ENCODE measurements at regions not wholly inside any gene's neighbourhood (a gene's known extent, or its start where the extent isn't known, plus 50 kb on each side); places are given as distances from the start of the nearest gene placed in this dataset.

DNA sequence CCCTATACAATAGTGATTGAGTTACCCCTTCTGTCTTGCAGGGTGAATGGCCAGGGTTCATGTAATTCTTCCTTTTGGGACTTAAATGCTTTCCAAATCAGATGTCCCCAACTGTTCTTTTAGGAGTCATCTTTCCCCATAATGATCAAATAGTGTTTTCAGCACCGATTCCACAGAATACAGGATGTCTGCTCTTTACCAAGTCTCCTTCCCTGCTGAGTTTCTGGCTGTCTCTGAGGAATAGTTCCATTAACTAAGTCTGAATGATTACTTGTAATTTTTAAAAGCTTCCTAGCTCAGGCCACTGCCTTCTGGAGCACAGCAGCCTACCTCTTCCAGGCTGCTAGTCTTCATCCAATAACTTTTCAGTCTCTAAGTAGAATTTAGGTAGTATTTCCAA lies 630.7 kb upstream of the ZNF608 start:
- TF ChIP-seq, protein P1, sequence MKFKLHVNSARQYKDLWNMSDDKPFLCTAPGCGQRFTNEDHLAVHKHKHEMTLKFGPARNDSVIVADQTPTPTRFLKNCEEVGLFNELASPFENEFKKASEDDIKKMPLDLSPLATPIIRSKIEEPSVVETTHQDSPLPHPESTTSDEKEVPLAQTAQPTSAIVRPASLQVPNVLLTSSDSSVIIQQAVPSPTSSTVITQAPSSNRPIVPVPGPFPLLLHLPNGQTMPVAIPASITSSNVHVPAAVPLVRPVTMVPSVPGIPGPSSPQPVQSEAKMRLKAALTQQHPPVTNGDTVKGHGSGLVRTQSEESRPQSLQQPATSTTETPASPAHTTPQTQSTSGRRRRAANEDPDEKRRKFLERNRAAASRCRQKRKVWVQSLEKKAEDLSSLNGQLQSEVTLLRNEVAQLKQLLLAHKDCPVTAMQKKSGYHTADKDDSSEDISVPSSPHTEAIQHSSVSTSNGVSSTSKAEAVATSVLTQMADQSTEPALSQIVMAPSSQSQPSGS (CRISPR knock-in tag; IDR thresholded peaks at IDR 0.05), result no peak
- TF ChIP-seq ZNF780A (CRISPR knock-in tag; IDR thresholded peaks at IDR 0.05) (no peak), EHMT2 (IDR thresholded peaks at IDR 0.05; ENCODE audit: borderline replicate concordance, low read depth, low read length) (no peak), POLR2AphosphoS5 (IDR thresholded peaks at IDR 0.05; ENCODE audit: low read depth, low read length) (no peak)
- TF ChIP-seq, protein P2, sequence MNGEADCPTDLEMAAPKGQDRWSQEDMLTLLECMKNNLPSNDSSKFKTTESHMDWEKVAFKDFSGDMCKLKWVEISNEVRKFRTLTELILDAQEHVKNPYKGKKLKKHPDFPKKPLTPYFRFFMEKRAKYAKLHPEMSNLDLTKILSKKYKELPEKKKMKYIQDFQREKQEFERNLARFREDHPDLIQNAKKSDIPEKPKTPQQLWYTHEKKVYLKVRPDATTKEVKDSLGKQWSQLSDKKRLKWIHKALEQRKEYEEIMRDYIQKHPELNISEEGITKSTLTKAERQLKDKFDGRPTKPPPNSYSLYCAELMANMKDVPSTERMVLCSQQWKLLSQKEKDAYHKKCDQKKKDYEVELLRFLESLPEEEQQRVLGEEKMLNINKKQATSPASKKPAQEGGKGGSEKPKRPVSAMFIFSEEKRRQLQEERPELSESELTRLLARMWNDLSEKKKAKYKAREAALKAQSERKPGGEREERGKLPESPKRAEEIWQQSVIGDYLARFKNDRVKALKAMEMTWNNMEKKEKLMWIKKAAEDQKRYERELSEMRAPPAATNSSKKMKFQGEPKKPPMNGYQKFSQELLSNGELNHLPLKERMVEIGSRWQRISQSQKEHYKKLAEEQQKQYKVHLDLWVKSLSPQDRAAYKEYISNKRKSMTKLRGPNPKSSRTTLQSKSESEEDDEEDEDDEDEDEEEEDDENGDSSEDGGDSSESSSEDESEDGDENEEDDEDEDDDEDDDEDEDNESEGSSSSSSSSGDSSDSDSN (CRISPR knock-in tag; IDR thresholded peaks at IDR 0.05), result no peak
- TF ChIP-seq, protein P3, sequence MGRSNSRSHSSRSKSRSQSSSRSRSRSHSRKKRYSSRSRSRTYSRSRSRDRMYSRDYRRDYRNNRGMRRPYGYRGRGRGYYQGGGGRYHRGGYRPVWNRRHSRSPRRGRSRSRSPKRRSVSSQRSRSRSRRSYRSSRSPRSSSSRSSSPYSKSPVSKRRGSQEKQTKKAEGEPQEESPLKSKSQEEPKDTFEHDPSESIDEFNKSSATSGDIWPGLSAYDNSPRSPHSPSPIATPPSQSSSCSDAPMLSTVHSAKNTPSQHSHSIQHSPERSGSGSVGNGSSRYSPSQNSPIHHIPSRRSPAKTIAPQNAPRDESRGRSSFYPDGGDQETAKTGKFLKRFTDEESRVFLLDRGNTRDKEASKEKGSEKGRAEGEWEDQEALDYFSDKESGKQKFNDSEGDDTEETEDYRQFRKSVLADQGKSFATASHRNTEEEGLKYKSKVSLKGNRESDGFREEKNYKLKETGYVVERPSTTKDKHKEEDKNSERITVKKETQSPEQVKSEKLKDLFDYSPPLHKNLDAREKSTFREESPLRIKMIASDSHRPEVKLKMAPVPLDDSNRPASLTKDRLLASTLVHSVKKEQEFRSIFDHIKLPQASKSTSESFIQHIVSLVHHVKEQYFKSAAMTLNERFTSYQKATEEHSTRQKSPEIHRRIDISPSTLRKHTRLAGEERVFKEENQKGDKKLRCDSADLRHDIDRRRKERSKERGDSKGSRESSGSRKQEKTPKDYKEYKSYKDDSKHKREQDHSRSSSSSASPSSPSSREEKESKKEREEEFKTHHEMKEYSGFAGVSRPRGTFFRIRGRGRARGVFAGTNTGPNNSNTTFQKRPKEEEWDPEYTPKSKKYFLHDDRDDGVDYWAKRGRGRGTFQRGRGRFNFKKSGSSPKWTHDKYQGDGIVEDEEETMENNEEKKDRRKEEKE (IDR thresholded peaks at IDR 0.05), result no peak
- TF ChIP-seq, protein P4, sequence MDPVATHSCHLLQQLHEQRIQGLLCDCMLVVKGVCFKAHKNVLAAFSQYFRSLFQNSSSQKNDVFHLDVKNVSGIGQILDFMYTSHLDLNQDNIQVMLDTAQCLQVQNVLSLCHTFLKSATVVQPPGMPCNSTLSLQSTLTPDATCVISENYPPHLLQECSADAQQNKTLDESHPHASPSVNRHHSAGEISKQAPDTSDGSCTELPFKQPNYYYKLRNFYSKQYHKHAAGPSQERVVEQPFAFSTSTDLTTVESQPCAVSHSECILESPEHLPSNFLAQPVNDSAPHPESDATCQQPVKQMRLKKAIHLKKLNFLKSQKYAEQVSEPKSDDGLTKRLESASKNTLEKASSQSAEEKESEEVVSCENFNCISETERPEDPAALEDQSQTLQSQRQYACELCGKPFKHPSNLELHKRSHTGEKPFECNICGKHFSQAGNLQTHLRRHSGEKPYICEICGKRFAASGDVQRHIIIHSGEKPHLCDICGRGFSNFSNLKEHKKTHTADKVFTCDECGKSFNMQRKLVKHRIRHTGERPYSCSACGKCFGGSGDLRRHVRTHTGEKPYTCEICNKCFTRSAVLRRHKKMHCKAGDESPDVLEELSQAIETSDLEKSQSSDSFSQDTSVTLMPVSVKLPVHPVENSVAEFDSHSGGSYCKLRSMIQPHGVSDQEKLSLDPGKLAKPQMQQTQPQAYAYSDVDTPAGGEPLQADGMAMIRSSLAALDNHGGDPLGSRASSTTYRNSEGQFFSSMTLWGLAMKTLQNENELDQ (CRISPR knock-in tag; IDR thresholded peaks at IDR 0.05; ENCODE audit: borderline replicate concordance), result no peak
- TF ChIP-seq, protein P5, sequence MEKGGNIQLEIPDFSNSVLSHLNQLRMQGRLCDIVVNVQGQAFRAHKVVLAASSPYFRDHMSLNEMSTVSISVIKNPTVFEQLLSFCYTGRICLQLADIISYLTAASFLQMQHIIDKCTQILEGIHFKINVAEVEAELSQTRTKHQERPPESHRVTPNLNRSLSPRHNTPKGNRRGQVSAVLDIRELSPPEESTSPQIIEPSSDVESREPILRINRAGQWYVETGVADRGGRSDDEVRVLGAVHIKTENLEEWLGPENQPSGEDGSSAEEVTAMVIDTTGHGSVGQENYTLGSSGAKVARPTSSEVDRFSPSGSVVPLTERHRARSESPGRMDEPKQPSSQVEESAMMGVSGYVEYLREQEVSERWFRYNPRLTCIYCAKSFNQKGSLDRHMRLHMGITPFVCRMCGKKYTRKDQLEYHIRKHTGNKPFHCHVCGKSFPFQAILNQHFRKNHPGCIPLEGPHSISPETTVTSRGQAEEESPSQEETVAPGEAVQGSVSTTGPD (CRISPR knock-in tag; IDR thresholded peaks at IDR 0.05), result no peak

Measured in HepG2 (cell line).